RWPE1 (cell line): ENCODE measurements at regions not wholly inside any gene's neighbourhood (a gene's known extent, or its start where the extent isn't known, plus 50 kb on each side); places are given as distances from the start of the nearest gene placed in this dataset.

Experiments used
- CTCF ChIA-PET: fragments of 350-600 bp; sonication (Branson Sonifier 250); formaldehyde crosslinking; extraction: SDS; loops from one replicate; lab custom pipeline; 2021; lab: Yijun Ruan, JAX
- POLR2A ChIA-PET: fragments of 400-600 bp; formaldehyde crosslinking; extraction: SDS; loops from one replicate; lab custom pipeline; 2020; ENCODE audit warnings: antibody characterized with exemption; ENCODE audit not compliant: low non-redundant PET; lab: Yijun Ruan, JAX
- DNase-seq: peaks from one replicate; pipeline ENCODE4 v3.0.0; 2012; ENCODE audit warnings: low spot score
- H3K27ac ChIP-seq: fragments of 450-650 bp; 2 replicates; pipeline ENCODE4 v1.5.1; 2017
- CTCF ChIP-seq: fragments of 450-650 bp; conservative IDR thresholded peaks from 2 replicates; pipeline ENCODE4 v1.5.1; 2017; ENCODE audit warnings: low read depth, mild to moderate bottlenecking

- CTCF ChIA-PET: interaction anchor here (0.6 kb wide), 1 partner anchor 925 kb away, joined by 3 read pairs; no protein-coding TSS in a partner anchor
- TF ChIP-seq CTCF: no peak
- H3K27ac ChIP-seq: no peak overlapping the region
- DNase-seq: no peak
- POLR2A ChIA-PET: no interaction called here
Measured at GRCh38 chr5:108531367-108532128, 149.7 kb upstream of the FBXL17 start.

- no peak for DNase-seq
- no peak for TF ChIP-seq CTCF
- ChIA-PET CTCF (no interaction called here), POLR2A (no interaction called here)
- H3K27ac ChIP-seq: no peak overlapping the region
Measured at GRCh38 chr5:108530706-108531105, 148.8 kb upstream of the FBXL17 start.

- TF ChIP-seq CTCF: no peak
- DNase-seq: no peak
- CTCF ChIA-PET: no interaction called here
- POLR2A ChIA-PET: no interaction called here
- no peak overlapping the region for H3K27ac ChIP-seq
Measured at GRCh38 chr5:108529381-108529780, 147.5 kb upstream of the FBXL17 start.

- H3K27ac ChIP-seq: no peak overlapping the region
- no peak for DNase-seq
- TF ChIP-seq CTCF: no peak
- CTCF ChIA-PET: no interaction called here
- POLR2A ChIA-PET: no interaction called here
Measured at GRCh38 chr5:108528655-108529054, 146.8 kb upstream of the FBXL17 start.

GRCh38 chr5:108524564-108524963 lies 142.7 kb upstream of the FBXL17 start:
- TF ChIP-seq CTCF: no peak
- no peak overlapping the region for H3K27ac ChIP-seq
- no peak for DNase-seq
- ChIA-PET CTCF (interaction anchor here (0.6 kb wide), 1 partner anchor 142 kb away, joined by 3 read pairs; no protein-coding TSS in a partner anchor), POLR2A (no interaction called here)

GRCh38 chr5:108523360-108523759 lies 141.5 kb upstream of the FBXL17 start:
- DNase-seq: no peak
- no peak overlapping the region for H3K27ac ChIP-seq
- ChIA-PET POLR2A (interaction anchor here (0.6 kb wide), 1 partner anchor 204 kb away, joined by 3 read pairs; no protein-coding TSS in a partner anchor), CTCF (interaction anchor here (0.7 kb wide), 1 partner anchor 173 kb away, joined by 5 read pairs; no protein-coding TSS in a partner anchor)
- TF ChIP-seq CTCF: no peak
